Adrenal gland (tissue), 9 donors: ENCODE measurements at regions not wholly inside any gene's neighbourhood (a gene's known extent, or its start where the extent isn't known, plus 50 kb on each side); places are given as distances from the start of the nearest gene placed in this dataset.
"Not testable (repeated sequence)": the region's sequence is repeated elsewhere in the genome, so short reads cannot be mapped to it uniquely, and the experiment has no call there.

Experiments used
- DNase-seq, 7 donors: peaks; one replicate each; pipeline ENCODE4 v3.0.0-alpha.2; 2019 to 2020
- H3K27ac ChIP-seq, 5 donors: fragments of 200-600 bp; sonication (generic) in 4 of 5; 1 replicate in 3 of 5; 2 replicates in 2 of 5; pipeline versions ENCODE4 v1.5.1 to v1.8.0; 2016 to 2020; ENCODE audit warnings: mild to moderate bottlenecking in 1 of 5
- H3K27me3 ChIP-seq: fragments of 200-600 bp; 2 replicates; pipeline ENCODE4 v1.8.0; 2021
- H3K36me3 ChIP-seq, 2 donors: fragments of 200-600 bp; replicated peaks in 1 of 2; 1 replicate in 1 of 2; 2 replicates in 1 of 2; pipeline versions ENCODE4 v1.5.1 to v1.8.0; 2018 to 2022
- H3K4me1 ChIP-seq, 2 donors: fragments of 200-600 bp; replicated peaks in 1 of 2; 1 replicate in 1 of 2; 2 replicates in 1 of 2; pipeline versions ENCODE4 v1.5.1 to v1.8.0; 2018 to 2021
- H3K4me3 ChIP-seq, 4 donors: fragments of 200-600 bp; sonication (generic) in 3 of 4; one replicate each; pipeline ENCODE4 v1.5.1; 2016 to 2018
- H3K9me3 ChIP-seq, 3 donors: fragments of 200-600 bp; sonication (generic) in 1 of 3; replicated peaks in 1 of 3; 1 replicate in 2 of 3; 2 replicates in 1 of 3; pipeline versions ENCODE4 v1.5.1 to v1.8.0; 2016 to 2021
- CTCF ChIP-seq, 6 experiments: fragments of 450-650 bp in 4 of 6; fragments of 200-600 bp in 2 of 6; sonication (generic) in 1 of 6; IDR thresholded peaks; 1 replicate in 5 of 6; 2 replicates in 1 of 6; pipeline versions ENCODE4 v1.5.1 to v1.8.0; 2016 to 2021; ENCODE audit warnings: antibody characterized with exemption in 6 of 6, mild to moderate bottlenecking in 2 of 6, moderate library complexity in 1 of 6
- POLR2A ChIP-seq, 2 donors: fragments of 450-650 bp; IDR thresholded peaks; one replicate each; pipeline ENCODE4 v1.6.1; 2017; ENCODE audit warnings: antibody characterized with exemption in 2 of 2, mild to moderate bottlenecking in 2 of 2, moderate library complexity in 1 of 2
- whole genome bisulfite sequencing, 4 donors: extraction: QIAGEN DNeasy Blood & Tissue Kit in 2 of 4; methylation state at CpG; one replicate each; pipeline versions ENCODE4 v1.1.5 to v1.1.7; 2013 to 2017; 5-methylcytosine and 5-hydroxymethylcytosine counted together
- intact Hi-C, 2 donors: fragments of 100-400 bp; cut with DNase I; formaldehyde crosslinking; loops; one replicate each; pipeline versions ENCODE4 v1.14.1 to v1.15.0; 2022 to 2023
- donor health status: healthy with polysubstance abuse.
- donor health status: Bipolar disorder and iron deficiency.
- donor health status: DM: yes; HTN: yes; CAD: no.
- donor health status: DM: no; HTN: no; CAD: no.
- donor health status: DM: no; HTN: no; CAD: no.

DNA sequence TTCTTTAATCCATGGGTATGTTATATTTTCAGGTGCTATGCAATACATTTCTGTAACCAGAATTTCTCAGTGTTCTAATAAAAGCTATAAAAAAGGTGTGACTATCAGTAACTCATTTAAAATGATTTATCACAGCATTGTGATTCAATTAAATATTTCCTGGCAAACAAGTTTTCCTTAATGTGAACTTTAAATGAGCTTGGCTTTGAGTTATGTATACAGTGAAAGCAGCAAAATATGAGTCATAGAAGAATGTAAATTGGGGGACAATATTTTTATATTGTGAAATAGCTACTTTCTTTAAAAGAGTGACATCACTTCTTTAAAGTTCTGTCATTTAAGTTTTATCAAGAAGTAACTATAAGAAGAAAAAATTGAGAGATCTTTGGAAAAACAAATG is 484.9 kb upstream of the MAN1A1 start:
- Histone ChIP-seq H3K36me3 (no peaks in the 10 kb centered on the region), H3K4me3 (no peak overlapping the region), H3K27ac (no peak overlapping the region), H3K27me3 (no peaks in the 10 kb centered on the region), H3K9me3 (no peaks in the 10 kb centered on the region), H3K4me1 (no peaks in the 10 kb centered on the region)
- DNase-seq = no peak
- TF ChIP-seq POLR2A (IDR thresholded peaks at IDR 0.05) (no peak), CTCF (IDR thresholded peaks at IDR 0.05) (no peak)
- intact Hi-C loops = no loop called here

GRCh38 chr6:119832411-119832810 is 482.9 kb upstream of the MAN1A1 start:
- intact Hi-C loops = no loop called here
- H3K4me3 ChIP-seq = no peak overlapping the region
- H3K27me3 ChIP-seq = no peaks in the 10 kb centered on the region
- no peak for TF ChIP-seq POLR2A (IDR thresholded peaks at IDR 0.05)
- no peak for TF ChIP-seq CTCF (IDR thresholded peaks at IDR 0.05)
- no peak for DNase-seq
- WGBS, 4 donors = 63 to 82% (median 76%) methylated on average over 1 of the region's 1 CpG
- no peaks in the 10 kb centered on the region for H3K36me3 ChIP-seq
- H3K27ac ChIP-seq = no peak overlapping the region
- H3K9me3 ChIP-seq = no peaks in the 10 kb centered on the region
- H3K4me1 ChIP-seq = no peaks in the 10 kb centered on the region

DNA sequence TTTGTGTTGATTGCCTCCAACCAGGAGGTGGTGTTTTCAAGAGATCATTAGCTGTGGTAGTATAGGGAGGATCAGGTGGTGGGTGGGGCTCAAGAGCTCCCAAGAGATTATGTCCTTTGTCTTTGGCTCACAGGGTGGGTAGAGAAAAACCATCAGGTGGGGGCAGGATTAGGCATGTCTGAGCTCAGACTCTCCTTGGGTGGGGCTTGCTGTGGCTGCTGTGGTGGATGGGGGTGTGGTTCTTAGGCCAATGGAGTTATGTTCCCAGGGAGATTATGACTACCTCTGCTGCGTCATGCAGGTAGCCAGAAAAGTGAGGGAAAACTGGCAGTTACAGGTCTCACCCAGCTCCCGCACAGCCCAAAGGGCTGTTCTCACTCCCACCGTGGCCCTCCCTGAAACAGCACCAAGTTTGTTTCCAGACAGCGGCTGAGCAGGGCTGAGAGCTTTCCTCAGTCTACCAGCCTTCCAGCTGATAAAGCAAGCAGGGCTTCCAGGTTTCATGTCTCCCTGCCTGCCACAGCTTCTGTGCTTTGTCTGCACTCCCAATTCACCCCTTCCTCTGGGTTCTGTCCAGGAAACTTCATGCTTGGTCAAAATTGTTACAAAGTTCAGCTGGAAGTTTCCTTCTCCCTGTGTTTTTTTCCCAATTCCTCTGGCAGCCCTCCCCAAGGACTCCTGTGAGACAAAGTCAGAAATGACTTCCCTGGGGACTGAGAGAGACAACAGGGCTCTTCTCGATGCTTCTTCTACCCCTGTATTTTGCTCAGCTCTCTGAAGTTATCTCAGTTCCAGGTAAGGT is 481.1 kb upstream of the MAN1A1 start:
- H3K4me1 ChIP-seq = no peaks in the 10 kb centered on the region
- TF ChIP-seq CTCF (IDR thresholded peaks at IDR 0.05) = no peak
- TF ChIP-seq POLR2A (IDR thresholded peaks at IDR 0.05) = no peak
- no peak for DNase-seq
- no peaks in the 10 kb centered on the region for H3K9me3 ChIP-seq
- no peaks in the 10 kb centered on the region for H3K27me3 ChIP-seq
- H3K36me3 ChIP-seq = no peaks in the 10 kb centered on the region
- 89 to 96% (median 90%) methylated on average over 5 of the region's 5 CpGs for WGBS, 4 donors
- no peak overlapping the region for H3K4me3 ChIP-seq
- intact Hi-C loops = no loop called here
- H3K27ac ChIP-seq = no peak overlapping the region

- intact Hi-C loops = no loop called here
- Histone ChIP-seq H3K4me3 (no peak overlapping the region), H3K27ac (no peak overlapping the region), H3K9me3 (no peaks in the 10 kb centered on the region), H3K36me3 (no peaks in the 10 kb centered on the region), H3K27me3 (no peaks in the 10 kb centered on the region), H3K4me1 (no peaks in the 10 kb centered on the region)
- no peak for TF ChIP-seq CTCF (IDR thresholded peaks at IDR 0.05)
- no peak for TF ChIP-seq POLR2A (IDR thresholded peaks at IDR 0.05)
- DNase-seq = no peak
- 76 to 94% (median 80%) methylated on average over 1 of the region's 1 CpG for WGBS, 4 donors
Measured at GRCh38 chr6:119830069-119830468, 480.5 kb upstream of the MAN1A1 start.

- H3K4me3 ChIP-seq, H3K4me1 ChIP-seq, H3K27ac ChIP-seq, H3K36me3 ChIP-seq, intact Hi-C loops, DNase-seq, H3K27me3 ChIP-seq, H3K9me3 ChIP-seq: not testable (repeated sequence)
- whole genome bisulfite sequencing, 4 donors = 88 to 93% (median 89%) methylated on average over 4 of the region's 4 CpGs
Measured at GRCh38 chr6:119829499-119829898, 479.9 kb upstream of the MAN1A1 start.
